HL-60 (cell line): ENCODE measurements at regions not wholly inside any gene's neighbourhood (a gene's known extent, or its start where the extent isn't known, plus 50 kb on each side); places are given as distances from the start of the nearest gene placed in this dataset.

Experiments
- CTCF ChIP-seq: IDR thresholded peaks from one replicate; pipeline ENCODE4 v1.5.1; 2011; ENCODE audit warnings: low read length, control low read depth, inconsistent platforms; ENCODE audit not compliant: insufficient read depth
- GABPA ChIP-seq: IDR thresholded peaks from 2 replicates; pipeline ENCODE4 v1.6.1; 2012; ENCODE audit warnings: low read depth
- POLR2AphosphoS5 ChIP-seq: IDR thresholded peaks from 2 replicates; pipeline ENCODE4 v1.6.1; 2012; ENCODE audit warnings: low read depth
- REST ChIP-seq: IDR thresholded peaks from 2 replicates; pipeline ENCODE4 v1.6.1; 2012; ENCODE audit warnings: low read depth; ENCODE audit not compliant: insufficient replicate concordance
- SPI1 ChIP-seq: IDR thresholded peaks from 2 replicates; pipeline ENCODE4 v1.6.1; 2012; ENCODE audit warnings: low read depth, mild to moderate bottlenecking, borderline replicate concordance

- TF ChIP-seq CTCF: no peak
- TF ChIP-seq GABPA: no peak
- TF ChIP-seq SPI1: no peak
- TF ChIP-seq POLR2AphosphoS5: no peak
- no peak for TF ChIP-seq REST
These were observed 432.8 kb upstream of the ZP4 start for GRCh38 chr1:238323490-238323889.
